HG02798 (cell line): ENCODE measurements at regions not wholly inside any gene's neighbourhood (a gene's known extent, or its start where the extent isn't known, plus 50 kb on each side); places are given as distances from the start of the nearest gene placed in this dataset.
"Not testable (repeated sequence)": the region's sequence is repeated elsewhere in the genome, so short reads cannot be mapped to it uniquely, and the experiment has no call there.

Experiments used
- ATAC-seq: cut with Tn5 transposase; IDR thresholded peaks from one replicate; pipeline ENCODE4 v1.9.1; 2021; ENCODE audit warnings: mild to moderate bottlenecking; ENCODE audit not compliant: unreplicated experiment, poor library complexity

GRCh38 chr4:117661091-117662072 is 372.9 kb upstream of the NDST3 start:
- no peak for ATAC-seq

GRCh38 chr4:117664706-117665444 is 369.4 kb upstream of the NDST3 start:
- no peak for ATAC-seq

GRCh38 chr4:117676153-117676552 is 358.1 kb upstream of the NDST3 start:
- no peak for ATAC-seq

GRCh38 chr4:117678861-117679260 is 355.4 kb upstream of the NDST3 start:
- no peak for ATAC-seq

- ATAC-seq, result no peak
These were observed 342.5 kb upstream of the NDST3 start for GRCh38 chr4:117691572-117692351.

- ATAC-seq, result no peak
These were observed 341.7 kb upstream of the NDST3 start for GRCh38 chr4:117692538-117692937.

- ATAC-seq, result no peak
These were observed 334.7 kb upstream of the NDST3 start for GRCh38 chr4:117699595-117699994.

- ATAC-seq, result peak; percentile 46
These were observed 334.0 kb upstream of the NDST3 start for GRCh38 chr4:117700111-117700892.

- no peak for ATAC-seq
These were observed 331.9 kb upstream of the NDST3 start for GRCh38 chr4:117702353-117702752.

GRCh38 chr4:117704721-117705120 is 329.6 kb upstream of the NDST3 start:
- ATAC-seq, result no peak

- no peak for ATAC-seq
These were observed 293.6 kb upstream of the NDST3 start for GRCh38 chr4:117740736-117741135.

- not testable (repeated sequence) for ATAC-seq
These were observed 288.9 kb upstream of the NDST3 start for GRCh38 chr4:117745379-117745778.

GRCh38 chr4:117755438-117755837 is 278.8 kb upstream of the NDST3 start:
- ATAC-seq, result no peak

- no peak for ATAC-seq
These were observed 265.7 kb upstream of the NDST3 start for GRCh38 chr4:117768610-117769009.

GRCh38 chr4:117770269-117771102 is 263.8 kb upstream of the NDST3 start:
- no peak for ATAC-seq

- no peak for ATAC-seq
These were observed 262.5 kb upstream of the NDST3 start for GRCh38 chr4:117771647-117772337.

GRCh38 chr4:117773064-117773936 is 261.0 kb upstream of the NDST3 start:
- no peak for ATAC-seq
